Breast epithelium (tissue), 3 donors: ENCODE measurements at regions not wholly inside any gene's neighbourhood (a gene's known extent, or its start where the extent isn't known, plus 50 kb on each side); places are given as distances from the start of the nearest gene placed in this dataset.

ENCODE experiments used
- CTCF ChIP-seq, 3 donors: fragments of 450-650 bp; IDR thresholded peaks; one replicate each; pipeline ENCODE4 v1.5.1; 2016 to 2017; ENCODE audit warnings: antibody characterized with exemption in 3 of 3, mild to moderate bottlenecking in 3 of 3, moderate library complexity in 3 of 3
- POLR2A ChIP-seq: fragments of 450-650 bp; IDR thresholded peaks from one replicate; pipeline ENCODE4 v1.6.1; 2016; ENCODE audit warnings: antibody characterized with exemption, mild to moderate bottlenecking, moderate library complexity

- TF ChIP-seq CTCF (IDR thresholded peaks at IDR 0.05) (no peak), POLR2A (no peak)
These were observed 138.4 kb upstream of the IGFBP3 start for GRCh38 chr7:46059308-46060020.
